Ishikawa (cell line): ENCODE measurements at regions not wholly inside any gene's neighbourhood (a gene's known extent, or its start where the extent isn't known, plus 50 kb on each side); places are given as distances from the start of the nearest gene placed in this dataset.

Experiments used
- CREB1 ChIP-seq: IDR thresholded peaks from 2 replicates; pipeline ENCODE4 v1.6.1; 2012; ENCODE audit warnings: low read depth
- FOXM1 ChIP-seq: IDR thresholded peaks from 2 replicates; pipeline ENCODE4 v1.6.1; 2012; ENCODE audit warnings: low read depth, borderline replicate concordance
- MAX ChIP-seq: IDR thresholded peaks from 2 replicates; pipeline ENCODE4 v1.6.1; 2012
- RAD21 ChIP-seq: IDR thresholded peaks from 2 replicates; pipeline ENCODE4 v1.6.1; 2012; ENCODE audit warnings: low read depth
- TAF1 ChIP-seq: IDR thresholded peaks from 2 replicates; pipeline ENCODE4 v1.6.1; 2012; ENCODE audit warnings: low read depth, mild to moderate bottlenecking
- YY1 ChIP-seq: IDR thresholded peaks from 2 replicates; pipeline ENCODE4 v1.6.1; 2012; ENCODE audit warnings: low read depth

GRCh38 chr9:108014353-108014752, 524.8 kb upstream of the KLF4 start:
- TF ChIP-seq TAF1, result no peak
- no peak for TF ChIP-seq CREB1
- no peak for TF ChIP-seq RAD21
- TF ChIP-seq FOXM1, result no peak
- no peak for TF ChIP-seq MAX
- no peak for TF ChIP-seq YY1
